GM21717 (cell line): ENCODE measurements at regions not wholly inside any gene's neighbourhood (a gene's known extent, or its start where the extent isn't known, plus 50 kb on each side); places are given as distances from the start of the nearest gene placed in this dataset.
"Not testable (repeated sequence)": the region's sequence is repeated elsewhere in the genome, so short reads cannot be mapped to it uniquely, and the experiment has no call there.

Experiments used
- ATAC-seq: cut with Tn5 transposase; IDR thresholded peaks from one replicate; pipeline ENCODE4 v1.9.1; 2021; ENCODE audit warnings: mild to moderate bottlenecking, moderate library complexity; ENCODE audit not compliant: unreplicated experiment

DNA sequence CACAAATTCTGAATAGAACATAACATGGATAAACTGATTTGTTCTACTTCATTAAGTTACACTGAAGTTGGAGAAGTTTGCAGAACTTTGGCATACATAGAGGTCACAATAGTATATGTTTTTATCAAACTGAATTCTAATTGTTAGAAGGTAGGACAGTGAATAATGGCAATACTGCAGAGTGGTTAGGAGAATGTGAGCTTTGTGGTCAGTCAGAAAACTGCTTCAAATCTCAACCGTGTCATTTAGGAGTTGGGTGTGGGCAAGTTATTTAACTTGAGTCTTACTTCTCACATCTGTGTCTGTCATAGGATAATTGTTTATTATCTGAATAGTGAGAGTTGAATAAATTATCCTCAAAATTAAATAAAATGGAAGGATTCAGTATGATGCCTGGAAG is 374.6 kb upstream of the SYT1 start:
- no peak for ATAC-seq

DNA sequence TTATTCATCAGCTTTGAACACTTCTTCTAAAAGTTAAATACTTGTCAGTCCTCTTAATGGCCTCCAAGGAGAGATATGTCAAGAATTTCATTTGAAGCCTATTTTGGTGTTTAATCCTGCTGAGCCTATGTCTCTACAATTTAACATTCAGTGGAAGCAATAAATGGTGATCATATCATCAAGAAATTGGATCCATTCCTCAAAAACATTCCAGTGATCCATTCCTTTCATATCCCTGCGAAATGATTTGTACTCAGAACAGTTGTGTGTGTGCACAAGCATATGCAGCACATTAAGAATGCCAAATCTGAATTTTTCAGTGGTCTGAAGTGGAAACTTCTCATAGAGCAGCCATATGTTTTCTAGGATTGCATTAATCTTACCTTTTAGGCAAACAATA is 373.7 kb upstream of the SYT1 start:
- ATAC-seq = no peak

DNA sequence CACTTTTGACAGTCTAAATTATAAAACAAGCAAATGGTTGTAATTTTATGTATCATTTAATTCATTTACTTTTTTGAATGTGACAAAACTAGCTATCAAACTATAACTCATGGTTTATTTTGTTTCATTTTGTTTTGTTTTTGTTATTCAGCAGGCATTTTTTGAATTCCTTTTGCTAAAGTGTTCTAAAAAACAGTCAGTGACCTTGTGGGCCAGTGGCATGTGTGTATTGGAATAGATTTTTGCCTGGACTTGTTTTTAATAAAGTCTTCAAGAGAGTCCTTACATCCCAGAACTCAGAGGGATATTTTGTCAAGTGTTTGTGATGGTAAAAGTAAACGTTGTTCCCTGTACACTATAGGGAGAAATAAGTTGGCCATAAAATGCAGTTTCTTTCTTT is 369.7 kb upstream of the SYT1 start:
- no peak for ATAC-seq

DNA sequence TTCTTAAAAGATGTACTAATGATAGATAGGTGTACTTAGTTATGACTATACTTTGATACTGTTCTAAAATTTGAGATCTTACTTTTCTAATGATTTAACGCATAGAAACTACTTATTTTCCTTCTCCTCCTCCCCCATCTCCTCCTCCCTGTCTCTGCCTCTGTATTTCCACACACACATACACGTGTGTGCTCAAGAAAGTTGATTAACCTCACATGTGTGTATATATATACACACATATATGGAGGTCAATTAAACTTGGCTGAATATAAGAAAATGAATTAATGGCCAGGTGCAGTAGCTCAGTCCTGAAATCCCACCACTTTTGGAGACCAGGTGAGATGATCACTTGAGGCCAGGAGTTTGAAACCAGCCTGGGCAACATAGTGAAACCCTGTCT is 362.7 kb upstream of the SYT1 start:
- ATAC-seq = no peak

DNA sequence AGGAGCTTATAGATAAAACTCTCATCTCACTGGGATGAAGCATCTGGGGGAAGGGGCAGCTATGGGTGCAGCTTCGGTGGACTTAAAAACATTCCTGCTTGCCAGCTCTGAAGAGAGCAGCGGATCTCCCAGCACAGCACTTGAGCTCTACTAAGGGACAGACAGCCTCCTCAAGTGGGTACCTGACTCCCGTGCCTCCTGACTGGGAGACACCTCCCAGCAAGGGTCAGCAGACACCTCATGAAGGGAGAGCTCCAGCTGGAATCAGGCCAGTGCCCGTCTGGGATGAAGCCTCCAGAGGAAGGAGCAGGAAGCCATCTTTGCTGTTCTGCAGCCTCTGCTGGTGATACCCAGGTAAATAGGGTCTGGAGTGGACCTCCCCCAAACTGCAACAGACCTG is 345.2 kb upstream of the SYT1 start:
- ATAC-seq = no peak

DNA sequence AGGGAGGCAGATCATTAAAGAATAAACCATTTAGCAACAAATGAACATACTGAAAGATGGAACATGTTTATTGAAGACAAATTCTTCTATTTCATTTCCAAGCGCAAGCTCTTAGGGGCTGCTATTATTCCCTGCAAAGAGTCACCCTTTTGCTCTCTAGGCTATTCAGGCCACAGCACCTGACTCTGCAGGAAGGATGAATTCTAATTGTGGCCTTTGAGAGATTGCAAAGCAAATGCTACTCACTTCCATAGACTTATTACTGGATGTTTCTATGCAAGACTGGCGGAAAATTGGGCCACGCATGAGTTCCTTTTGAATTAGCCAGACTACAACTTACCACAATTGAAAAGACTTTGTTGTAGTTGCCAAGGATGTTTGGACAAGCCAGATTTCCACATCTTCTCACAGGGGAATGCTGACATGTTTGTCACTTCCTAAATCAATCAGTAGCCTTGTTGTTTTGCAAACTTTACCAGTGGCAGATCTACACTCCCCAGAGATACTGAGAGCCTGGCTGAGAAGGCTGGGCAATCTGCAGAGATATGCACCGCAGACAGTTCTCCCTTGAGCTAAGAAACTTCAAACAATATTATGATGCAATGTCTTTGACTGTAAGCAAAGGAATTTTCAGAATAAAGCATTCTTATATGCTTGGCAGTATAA is 334.3 kb upstream of the SYT1 start:
- no peak for ATAC-seq

DNA sequence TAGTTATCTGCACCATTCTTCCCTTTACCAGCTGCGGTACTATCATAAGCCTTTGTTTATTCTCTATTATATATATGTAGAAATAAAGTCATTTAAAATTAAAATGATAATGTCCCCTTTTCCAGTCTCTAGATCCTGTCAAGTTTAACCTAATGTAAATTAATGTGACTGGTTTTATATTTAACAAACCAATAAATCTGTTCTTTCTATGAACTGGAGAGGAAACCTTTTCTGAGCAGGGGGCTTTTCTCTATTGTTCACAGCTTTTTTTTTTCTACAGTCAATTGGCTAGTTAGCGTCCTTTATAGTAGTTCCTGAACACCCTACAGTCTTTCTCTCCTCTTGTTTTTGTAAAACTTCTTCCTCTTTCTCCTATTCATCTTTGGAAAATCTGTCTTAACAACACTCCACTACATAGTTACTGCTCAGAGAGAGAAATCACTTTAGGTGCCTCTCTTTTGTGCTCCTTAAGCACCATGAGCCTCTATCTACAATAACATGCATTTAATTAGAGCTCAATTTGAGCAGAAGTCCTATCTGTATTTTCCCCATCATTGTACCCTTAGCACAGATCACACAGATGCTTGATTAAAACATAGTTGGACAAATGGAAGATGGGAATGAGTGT is 332.6 kb upstream of the SYT1 start:
- ATAC-seq = no peak

DNA sequence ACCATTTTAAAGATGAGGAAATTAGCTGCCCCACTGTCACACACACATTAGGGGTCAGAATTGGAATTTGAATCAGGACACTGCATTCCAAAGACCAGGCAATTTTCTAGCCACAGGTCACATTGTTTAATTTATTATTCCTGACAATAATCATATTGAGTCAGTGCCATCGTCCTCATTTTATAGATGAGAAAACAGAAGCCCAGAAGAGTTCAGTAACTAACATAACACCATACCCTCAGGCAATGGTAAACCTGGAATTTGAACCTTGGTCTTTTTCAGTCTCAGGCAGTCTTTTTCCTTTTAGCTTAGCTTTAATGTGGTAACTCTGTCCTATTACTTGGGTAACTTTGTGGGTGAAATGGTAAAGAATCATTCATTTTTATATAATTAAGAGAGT is 330.3 kb upstream of the SYT1 start:
- ATAC-seq = no peak

DNA sequence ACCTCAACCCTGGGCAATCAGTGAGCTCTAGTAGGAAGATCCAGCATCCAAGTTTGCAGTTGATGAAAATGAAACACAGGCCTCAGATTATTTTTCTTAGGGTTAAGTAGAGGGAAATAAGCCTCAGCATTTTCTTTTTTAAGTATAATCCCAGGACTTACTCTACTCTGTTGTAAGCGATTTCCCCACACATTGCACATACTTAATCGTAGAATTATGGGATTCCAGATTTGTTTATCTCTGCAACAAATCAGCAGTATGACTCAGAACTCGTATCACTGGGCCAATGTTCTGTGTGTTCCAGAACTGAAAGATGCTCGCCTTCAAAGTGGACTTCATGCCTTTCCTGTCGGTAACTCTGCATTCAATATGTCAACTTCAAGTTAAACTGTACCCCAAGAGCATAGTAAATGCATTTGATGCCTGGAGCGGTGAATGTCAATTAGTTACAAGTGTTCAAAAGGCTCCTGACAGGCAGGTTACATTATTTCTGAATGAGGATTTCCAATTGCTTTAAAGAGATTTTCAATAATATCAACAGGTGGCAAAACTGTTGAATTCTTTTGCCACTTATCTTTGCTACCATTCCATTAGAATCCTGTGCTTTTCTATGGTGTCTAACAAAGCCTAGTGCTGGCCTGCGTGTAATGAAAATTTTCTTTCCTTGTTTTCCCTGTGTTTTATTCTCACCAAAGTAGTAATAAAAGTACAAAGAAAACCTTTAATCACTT is 323.8 kb upstream of the SYT1 start:
- ATAC-seq = no peak

DNA sequence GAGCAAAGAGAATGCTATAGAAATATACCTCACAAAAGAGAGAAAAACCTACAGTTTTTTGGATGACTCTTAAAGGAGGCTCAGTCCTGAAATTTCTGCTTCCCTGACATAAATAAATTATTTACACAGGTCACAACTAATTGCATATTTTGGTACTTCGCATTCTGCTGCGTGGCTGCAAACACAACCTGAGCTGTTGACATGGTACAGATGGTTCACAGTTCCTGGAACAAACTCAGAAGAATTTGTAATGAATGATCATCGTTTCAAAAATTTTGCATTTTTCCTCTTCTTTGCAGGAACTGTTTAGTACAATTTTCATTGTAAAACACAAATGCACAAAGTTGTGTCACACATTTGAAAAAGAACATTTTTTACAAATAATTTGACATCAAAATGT is 313.7 kb upstream of the SYT1 start:
- ATAC-seq = no peak

DNA sequence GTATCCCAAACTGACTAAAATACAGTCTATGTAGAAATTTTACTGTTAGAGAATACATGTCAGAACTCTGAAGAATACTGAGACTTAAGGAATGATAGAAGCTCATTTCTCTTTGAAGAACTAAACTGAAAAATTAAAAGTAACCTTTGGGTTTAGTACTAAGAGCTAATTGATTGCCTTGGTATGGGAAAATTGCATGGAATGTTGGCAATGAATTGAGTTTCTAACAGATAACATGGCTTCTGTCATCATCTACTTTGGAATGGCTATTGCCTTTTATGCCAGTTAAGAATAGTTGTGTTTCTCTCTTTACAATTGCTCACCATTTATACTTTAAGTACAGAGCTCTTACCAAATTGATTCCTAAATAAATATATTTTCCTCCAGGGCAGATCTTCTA is 308.8 kb upstream of the SYT1 start:
- ATAC-seq = no peak

DNA sequence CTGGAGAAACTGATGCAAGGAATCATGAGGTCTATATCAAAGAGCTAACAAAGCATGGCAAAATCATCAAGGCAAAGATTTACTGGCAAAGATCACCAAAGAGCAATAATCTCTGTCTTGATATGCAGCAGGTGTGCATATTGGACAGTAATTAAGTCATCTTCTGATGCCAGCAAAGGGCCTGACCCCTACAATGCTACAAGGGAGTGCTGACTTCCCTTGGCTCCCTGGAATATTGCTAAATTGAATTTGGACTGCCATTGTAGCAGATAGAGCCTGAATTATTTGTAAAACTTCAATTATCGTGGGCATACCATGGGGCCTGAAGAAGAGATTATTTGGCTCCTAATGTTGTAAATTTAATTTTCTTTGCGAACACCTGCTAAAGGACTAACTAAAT is 307.9 kb upstream of the SYT1 start:
- no peak for ATAC-seq

DNA sequence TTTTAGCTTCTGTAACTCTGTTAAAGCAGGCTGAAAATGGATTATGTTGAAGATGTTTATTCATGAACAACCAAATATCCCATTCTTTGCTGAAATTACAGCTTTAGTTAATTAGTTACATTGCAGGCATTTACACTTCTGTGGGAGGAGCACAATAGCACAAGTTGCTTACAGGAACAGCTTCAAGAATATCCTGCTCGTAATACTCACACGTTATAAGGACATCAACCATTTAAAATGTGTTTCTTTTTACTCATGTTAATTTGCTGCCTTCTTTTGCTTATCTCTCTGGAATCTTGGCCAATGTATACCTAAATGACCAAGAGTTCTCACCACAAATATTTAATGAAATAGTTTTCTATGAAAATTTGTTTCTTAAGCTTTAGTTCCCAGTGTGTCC is 305.2 kb upstream of the SYT1 start:
- no peak for ATAC-seq

DNA sequence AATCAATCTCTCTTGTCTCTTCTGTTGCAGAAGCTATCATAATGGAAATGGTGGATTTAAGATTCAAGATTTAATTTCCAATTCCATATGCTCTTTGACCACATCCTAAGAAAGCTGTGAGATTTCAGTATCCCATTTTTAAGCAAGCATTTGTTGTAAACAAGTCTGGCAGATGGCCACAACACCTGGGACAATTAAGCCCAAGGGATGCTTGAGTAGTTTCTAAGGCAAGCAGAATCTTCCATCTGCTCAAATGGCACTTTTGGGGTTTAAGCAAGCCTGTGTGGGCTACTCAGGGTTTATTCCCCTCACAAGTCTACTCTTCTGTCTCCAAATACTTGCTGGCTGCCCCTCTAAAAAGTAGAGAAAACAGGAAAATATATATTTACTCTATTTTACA is 304.7 kb upstream of the SYT1 start:
- ATAC-seq = no peak

DNA sequence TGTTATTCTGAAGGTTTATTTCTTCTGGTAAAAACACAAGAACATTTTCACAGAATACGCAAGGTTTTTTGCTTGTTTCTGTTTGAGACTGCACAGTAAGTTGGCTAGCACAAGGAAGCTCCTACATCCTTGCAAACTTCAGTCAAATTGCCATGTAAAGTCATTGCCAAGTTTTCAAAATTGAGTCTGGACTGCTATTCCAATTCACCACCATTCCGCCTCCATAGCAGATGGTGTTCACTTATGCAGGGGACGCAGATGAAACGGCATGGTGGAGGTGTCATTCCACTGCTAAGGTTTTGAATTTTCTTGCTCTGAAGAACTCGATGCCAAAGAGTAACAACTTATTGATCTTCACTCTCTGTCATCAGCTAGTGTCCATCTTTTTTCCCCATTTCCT is 303.9 kb upstream of the SYT1 start:
- ATAC-seq = no peak

DNA sequence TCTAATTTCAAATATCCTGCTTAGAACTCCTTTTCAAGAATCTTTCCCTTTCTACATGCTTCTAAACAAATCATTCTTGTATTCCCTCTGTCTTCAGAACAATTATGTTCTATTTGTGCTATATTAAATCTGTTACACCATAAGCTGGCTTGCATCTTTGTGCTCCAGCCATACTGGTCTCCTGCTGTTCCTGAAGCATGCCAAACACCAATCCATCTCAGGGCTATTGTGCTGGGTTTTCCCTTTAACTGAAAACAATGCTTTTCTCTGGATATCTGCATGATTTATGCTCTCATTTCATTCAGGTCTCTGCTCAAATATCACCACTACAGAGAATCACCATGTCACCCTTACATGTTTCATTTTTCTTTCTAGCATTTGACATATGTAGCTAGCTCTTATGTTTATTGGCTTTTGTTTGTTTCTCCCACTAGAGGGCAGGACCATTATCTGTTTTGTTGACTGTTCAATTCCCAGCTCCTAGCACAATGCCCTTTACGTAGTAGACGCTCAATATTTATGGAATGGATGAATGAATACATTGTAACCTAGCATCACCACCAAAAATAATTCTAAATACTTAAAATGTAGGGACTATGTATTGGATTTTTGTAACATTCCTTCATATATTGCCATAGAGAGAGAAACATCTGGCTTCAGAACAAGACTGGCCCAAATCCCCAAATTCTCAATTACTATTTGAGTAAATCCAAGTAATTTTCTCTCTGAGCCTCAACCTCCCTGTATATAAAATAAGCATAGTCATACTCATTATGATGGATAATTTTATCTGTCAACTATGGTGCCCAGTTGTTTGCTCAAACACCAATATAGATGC is 302.0 kb upstream of the SYT1 start:
- no peak for ATAC-seq

DNA sequence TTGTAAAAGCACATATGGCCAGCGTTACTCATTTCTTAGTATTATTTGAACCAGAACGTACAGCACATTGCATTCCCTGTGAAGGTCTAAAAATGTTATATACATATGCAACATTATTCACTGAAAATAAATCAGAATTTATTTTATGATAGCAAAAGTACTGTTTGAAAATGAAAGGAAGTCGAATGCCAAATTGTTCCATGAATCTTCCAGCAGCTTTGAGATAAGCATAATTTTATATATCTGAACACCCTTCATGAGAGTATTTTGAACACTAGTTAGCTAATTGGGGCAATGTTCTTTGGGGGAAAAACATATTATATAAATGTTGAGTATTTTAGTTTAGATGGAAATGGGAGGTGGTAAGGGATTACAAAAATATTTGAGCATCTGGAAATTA is 300.7 kb upstream of the SYT1 start:
- ATAC-seq = no peak

DNA sequence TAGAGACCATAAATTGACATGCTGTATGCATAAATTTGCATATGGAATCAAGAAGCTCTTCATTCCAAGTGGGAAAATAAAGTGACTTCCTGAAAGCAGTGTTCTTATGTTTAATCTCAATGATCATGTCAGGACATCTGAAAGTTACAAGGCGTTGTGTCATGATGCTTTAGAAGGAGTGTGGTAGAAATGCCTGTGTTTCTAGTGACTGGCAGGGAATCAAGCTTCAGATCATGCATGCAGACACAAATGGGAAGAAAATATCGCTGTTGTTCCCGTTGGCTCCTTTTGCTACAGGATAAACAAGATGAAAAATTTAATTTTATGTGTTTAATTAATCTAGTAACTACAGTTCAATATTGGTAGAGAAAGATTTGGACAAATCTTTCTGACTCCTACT is 298.1 kb upstream of the SYT1 start:
- no peak for ATAC-seq

DNA sequence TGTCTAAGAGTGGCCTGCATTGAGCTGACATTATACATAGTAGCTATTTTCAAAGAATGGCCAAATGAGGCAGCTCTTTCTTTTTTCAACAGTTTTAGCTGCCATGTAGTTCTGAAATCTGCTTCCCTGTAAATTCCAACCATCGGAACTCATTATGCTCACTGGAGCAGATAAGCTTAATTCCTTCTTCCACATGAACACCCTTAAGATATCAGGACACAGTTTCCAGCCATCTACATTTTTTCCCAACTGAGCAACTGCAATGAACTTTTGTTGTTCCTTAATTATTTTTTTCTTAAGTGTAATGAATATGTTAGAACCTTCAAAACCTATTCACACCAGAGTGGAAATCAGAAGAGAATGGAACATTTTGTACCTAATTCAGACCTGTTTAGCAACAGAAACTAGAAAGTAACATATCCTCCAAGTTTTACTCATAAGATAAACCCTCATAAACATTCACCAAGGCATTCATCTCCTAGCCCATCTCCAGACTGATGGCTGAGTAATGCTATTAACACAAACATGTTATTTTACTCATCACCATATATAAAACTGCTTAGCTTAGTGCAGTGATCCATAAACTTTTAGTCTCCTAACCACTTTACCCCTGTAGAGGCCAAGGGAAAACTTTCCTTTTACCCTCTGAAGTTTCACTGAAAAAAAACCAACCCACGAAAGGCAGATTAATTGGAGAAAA is 296.1 kb upstream of the SYT1 start:
- ATAC-seq = no peak

DNA sequence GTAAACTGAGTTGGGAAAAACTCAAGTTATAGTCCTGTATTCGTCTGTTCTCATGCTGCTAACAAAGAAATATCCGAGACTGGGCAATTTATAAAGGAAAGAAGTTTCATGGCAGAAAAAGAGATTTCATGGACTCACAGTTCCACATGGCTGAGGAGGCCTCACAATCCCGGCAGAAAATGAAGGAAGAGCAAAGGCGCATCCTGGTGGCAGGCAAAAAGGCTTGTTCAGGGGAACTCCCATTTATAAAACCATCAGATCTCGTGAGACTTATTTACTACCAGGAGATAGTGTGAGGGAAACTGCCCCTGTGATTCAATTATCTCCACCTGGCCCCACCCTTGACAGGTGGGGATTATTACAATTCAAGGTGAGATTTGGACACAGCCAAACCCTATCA is 292.6 kb upstream of the SYT1 start:
- ATAC-seq = no peak

DNA sequence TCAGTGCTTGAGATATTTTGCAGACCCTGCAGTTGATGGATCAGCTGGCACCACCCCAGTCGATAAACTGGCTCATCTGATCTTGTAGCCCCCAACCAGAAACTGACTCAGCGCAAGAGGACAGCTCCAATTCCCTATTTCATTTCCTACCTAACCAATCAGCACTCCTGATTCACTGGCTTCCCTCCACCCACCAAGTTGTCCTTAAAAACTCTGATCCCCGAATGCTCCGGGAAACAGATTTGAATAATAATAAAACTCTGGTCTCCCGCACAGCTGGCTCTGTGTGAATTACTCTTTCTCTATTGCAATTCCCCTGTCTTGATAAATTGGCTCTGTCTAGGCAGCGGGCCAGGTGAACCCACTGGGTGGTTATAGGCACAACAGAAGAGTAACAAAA is 289.4 kb upstream of the SYT1 start:
- not testable (repeated sequence) for ATAC-seq
